ENCODE measurements at regions not wholly inside any gene's neighbourhood (a gene's known extent, or its start where the extent isn't known, plus 50 kb on each side); places are given as distances from the start of the nearest gene placed in this dataset.

DNA sequence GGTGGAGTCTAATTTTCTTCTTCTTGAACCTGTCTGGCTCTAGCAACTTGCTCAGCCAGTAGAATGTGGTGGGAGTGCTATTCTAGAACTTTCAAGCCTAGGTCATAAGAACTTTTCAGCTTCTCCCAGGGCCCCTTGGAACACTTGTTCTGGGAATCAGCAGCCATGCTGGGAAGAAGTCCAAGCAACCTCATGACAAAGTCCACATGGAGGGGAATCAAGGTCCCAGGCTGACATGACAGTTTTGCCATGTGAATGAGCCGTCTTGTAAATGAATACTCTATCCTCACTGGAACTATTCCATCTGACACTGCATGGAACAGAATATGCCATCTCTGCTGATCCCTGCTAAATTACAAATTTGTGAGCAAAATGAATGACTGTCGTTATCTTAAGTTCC lies 214.2 kb upstream of the TBX3 start:
- TF ChIP-seq, protein P1, sequence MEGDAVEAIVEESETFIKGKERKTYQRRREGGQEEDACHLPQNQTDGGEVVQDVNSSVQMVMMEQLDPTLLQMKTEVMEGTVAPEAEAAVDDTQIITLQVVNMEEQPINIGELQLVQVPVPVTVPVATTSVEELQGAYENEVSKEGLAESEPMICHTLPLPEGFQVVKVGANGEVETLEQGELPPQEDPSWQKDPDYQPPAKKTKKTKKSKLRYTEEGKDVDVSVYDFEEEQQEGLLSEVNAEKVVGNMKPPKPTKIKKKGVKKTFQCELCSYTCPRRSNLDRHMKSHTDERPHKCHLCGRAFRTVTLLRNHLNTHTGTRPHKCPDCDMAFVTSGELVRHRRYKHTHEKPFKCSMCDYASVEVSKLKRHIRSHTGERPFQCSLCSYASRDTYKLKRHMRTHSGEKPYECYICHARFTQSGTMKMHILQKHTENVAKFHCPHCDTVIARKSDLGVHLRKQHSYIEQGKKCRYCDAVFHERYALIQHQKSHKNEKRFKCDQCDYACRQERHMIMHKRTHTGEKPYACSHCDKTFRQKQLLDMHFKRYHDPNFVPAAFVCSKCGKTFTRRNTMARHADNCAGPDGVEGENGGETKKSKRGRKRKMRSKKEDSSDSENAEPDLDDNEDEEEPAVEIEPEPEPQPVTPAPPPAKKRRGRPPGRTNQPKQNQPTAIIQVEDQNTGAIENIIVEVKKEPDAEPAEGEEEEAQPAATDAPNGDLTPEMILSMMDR (IDR thresholded peaks at IDR 0.05 in 2 of 3, conservative IDR thresholded peaks at IDR 0.05 in 1 of 3; ENCODE audit: borderline replicate concordance in 1 of 3, insufficient read depth in 1 of 3, low read depth in 2 of 3, low read length in 2 of 3) = no peak
- TF ChIP-seq MAX (IDR thresholded peaks at IDR 0.05) (no peak), POLR2A (IDR thresholded peaks at IDR 0.05; ENCODE audit: borderline replicate concordance, extremely low read depth, insufficient read depth, insufficient read length) (no peak), RAD21 (IDR thresholded peaks at IDR 0.05; ENCODE audit: low read depth) (no peak), TCF7L2 (IDR thresholded peaks at IDR 0.05; ENCODE audit: borderline replicate concordance, extremely low read depth, insufficient read depth, insufficient read length) (no peak), EZH2 (IDR thresholded peaks at IDR 0.05) (no peak), ZBTB33 (IDR thresholded peaks at IDR 0.05; ENCODE audit: extremely low read depth, insufficient replicate concordance, low read length) (no peak), ZNF274 (IDR thresholded peaks at IDR 0.05; ENCODE audit: low read depth, low read length) (no peak), EGR1 (IDR thresholded peaks at IDR 0.05; ENCODE audit: low read depth) (no peak), SP1 (IDR thresholded peaks at IDR 0.05; ENCODE audit: low read depth) (no peak)

All from HCT116 (cell line).